Coronary artery (tissue), 2 donors: ENCODE measurements at regions not wholly inside any gene's neighbourhood (a gene's known extent, or its start where the extent isn't known, plus 50 kb on each side); places are given as distances from the start of the nearest gene placed in this dataset.

Experiments used
- DNase-seq: peaks from one replicate; pipeline ENCODE4 v3.0.0-alpha.2; 2017; ENCODE audit warnings: low spot score
- H3K27ac ChIP-seq, 2 donors: fragments of 200-600 bp; sonication (generic); one replicate each; pipeline ENCODE4 v1.5.1; 2016 to 2019
- H3K4me3 ChIP-seq: fragments of 200-600 bp; sonication (generic); 2 replicates; pipeline ENCODE4 v1.5.1; 2016; ENCODE audit warnings: mild to moderate bottlenecking, moderate library complexity
- TF ChIP-seq, protein P1 (sequence below): fragments of 200-600 bp; sonication (generic); IDR thresholded peaks from one replicate; pipeline ENCODE4 v1.5.1; 2019; ENCODE audit warnings: antibody characterized with exemption

DNA sequence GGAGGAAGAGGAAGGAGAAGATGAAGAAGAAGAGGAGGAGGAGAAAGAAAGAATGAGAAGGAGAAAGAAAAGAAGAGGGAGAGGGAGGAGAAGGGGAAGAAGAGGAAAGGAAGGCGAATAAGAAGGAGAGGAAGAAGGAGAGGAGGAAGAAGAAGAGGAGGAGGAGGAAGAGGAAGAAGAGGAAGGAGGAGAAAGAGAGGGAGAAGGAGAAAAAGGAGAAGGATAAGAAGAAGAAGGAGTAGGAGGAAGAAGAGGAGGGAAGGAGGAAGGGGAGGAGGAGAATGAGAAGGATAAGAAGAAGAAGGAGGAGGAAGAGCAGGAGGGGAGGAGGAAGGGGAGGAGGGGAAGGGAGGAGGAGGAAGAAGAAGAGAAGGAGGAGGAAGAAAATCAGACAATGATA, 149.2 kb upstream of the LYZL2 start:
- Histone ChIP-seq H3K27ac (no peak overlapping the region), H3K4me3 (no peak overlapping the region)
- DNase-seq: no peak
- TF ChIP-seq, protein P1, sequence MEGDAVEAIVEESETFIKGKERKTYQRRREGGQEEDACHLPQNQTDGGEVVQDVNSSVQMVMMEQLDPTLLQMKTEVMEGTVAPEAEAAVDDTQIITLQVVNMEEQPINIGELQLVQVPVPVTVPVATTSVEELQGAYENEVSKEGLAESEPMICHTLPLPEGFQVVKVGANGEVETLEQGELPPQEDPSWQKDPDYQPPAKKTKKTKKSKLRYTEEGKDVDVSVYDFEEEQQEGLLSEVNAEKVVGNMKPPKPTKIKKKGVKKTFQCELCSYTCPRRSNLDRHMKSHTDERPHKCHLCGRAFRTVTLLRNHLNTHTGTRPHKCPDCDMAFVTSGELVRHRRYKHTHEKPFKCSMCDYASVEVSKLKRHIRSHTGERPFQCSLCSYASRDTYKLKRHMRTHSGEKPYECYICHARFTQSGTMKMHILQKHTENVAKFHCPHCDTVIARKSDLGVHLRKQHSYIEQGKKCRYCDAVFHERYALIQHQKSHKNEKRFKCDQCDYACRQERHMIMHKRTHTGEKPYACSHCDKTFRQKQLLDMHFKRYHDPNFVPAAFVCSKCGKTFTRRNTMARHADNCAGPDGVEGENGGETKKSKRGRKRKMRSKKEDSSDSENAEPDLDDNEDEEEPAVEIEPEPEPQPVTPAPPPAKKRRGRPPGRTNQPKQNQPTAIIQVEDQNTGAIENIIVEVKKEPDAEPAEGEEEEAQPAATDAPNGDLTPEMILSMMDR: no peak

DNA sequence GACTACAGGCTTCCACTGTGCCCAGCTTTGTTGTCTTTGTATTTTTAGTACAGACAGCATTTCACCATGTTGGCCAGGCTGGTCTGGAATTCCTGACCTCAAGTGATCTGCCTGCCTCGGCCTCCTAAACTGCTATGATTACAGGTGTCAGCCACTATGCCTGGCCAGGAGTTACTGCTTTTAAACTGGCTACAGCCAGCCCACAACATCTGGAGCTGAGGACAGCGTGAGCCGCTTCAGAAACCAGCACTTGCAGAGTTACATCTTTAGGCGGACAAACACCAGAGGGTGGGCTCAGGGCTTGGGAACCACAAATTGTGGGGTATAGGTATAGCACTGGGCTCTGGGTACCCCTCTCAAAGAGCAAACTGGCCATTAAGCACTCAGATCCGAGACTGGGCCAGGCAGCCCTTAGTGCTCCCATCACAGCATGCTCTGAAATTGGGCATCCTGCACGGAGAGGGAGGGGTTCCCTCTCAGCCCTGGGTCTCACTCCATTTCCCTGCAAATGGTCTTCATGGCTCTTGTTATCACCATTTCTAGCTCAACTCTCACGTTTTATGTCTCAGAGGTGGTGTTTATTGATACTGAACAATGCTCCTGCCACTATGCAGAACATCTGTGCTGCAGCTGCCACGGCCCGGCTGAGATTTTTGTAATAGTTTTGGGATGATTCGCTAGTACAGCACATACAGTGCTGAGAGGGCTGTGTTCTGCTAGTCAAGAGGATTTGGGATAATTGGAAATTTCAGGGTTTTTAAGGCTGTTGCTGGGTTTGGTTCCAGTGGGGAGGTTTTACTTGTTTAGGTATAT, 146.4 kb upstream of the LYZL2 start:
- TF ChIP-seq, protein P1: no peak
- no peak overlapping the region for H3K4me3 ChIP-seq
- peak overlapping the region in 1 of 2 donors; percentile 60 for H3K27ac ChIP-seq
- DNase-seq: no peak

DNA sequence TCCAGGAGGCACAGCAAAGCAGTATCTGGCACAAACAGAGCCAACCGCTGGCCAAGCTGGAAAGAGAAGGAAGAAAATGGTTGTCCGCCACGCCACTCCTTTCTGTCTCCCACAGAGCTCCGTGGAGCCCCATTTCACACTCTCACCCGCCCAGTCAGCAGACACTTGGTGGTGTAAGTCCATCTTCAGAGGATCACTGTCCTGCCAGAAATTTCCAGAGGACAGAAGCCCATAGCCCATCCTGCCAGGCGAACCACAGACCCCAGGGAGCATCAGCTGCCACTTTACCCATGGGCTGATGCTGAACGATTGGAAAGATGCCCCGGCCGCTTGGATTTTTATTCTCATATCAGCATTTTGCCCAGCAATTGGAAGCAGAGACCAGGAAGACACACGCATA, 144.7 kb upstream of the LYZL2 start:
- Histone ChIP-seq H3K4me3 (no peak overlapping the region), H3K27ac (no peak overlapping the region)
- TF ChIP-seq, protein P1: no peak
- no peak for DNase-seq

DNA sequence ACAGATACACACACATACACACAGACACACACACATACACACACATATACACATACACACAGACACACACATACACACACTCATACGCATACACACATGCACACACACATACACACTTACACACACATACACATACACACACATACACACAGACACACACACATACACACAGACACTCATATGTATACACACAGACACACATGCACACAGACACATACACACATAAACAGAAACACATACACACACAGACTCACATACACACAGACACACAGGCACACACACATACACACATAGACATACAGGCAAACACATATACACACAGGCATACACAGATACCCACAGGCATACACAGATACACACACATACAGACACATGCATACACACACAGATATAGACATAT, 143.9 kb upstream of the LYZL2 start:
- DNase-seq: no peak
- Histone ChIP-seq H3K4me3 (no peak overlapping the region), H3K27ac (no peak overlapping the region)
- TF ChIP-seq, protein P1: no peak

DNA sequence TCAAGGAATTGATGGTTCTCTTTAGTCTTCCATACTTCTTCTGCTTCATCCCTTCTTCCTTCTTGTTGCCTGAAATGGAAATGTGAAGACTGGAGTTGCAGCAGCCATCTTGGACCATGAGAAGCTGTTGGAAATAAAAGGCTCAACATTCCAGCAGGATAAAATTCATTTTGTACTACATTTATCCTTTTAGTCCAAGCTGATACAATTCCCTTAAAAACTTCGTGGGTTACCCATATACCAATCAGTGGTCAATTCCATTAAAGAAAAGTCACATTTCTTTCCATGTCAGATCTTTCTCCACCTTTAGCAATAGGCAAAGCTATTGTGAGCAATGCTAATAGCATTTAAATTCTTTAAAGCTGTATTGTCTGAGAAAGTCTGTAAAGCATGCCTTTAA, 141.3 kb upstream of the LYZL2 start:
- no peak overlapping the region for H3K4me3 ChIP-seq
- no peak for DNase-seq
- TF ChIP-seq, protein P1: no peak
- H3K27ac ChIP-seq: no peak overlapping the region

DNA sequence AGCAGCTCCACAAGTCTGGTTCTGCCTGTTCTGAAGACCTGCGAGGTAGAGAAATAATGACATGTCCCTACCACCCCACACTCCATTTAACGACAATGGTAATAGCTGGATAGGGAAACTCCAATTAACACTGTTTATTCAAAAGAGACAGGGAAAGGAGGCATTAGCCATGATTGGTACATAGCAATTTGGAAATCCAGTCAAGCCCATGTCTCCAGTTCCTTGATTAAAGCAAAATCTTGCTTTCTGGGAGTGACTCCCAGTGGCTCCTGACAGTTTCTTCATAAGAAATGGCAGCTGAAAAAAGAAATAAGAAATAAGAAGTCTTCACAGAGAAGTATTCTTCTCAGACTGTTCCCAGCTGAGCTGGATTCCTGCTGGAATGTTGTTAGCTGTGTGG, 140.7 kb upstream of the LYZL2 start:
- Histone ChIP-seq H3K27ac (no peak overlapping the region), H3K4me3 (no peak overlapping the region)
- DNase-seq: no peak
- TF ChIP-seq, protein P1: no peak

DNA sequence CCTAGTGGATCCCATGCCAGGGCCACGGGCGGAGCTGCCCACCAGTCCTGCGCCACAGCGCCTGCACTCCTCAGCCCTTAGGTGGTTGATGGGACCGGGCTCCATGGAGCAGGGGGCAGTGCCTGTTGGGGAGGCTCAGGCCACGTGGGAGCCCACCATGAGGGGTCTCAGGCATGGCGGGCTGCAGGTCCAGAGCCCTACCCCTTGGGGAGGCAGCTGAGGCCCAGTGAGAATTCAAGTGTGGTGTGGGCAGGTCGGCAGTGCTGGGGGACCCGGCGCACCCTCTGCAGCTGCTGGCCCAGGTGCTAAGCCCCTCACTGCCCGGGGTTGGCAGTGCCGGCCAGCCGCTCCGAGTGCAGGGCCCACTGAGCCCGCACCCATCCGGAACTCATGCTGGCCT, 139.8 kb upstream of the LYZL2 start:
- DNase-seq: no peak
- H3K4me3 ChIP-seq: no peak overlapping the region
- H3K27ac ChIP-seq: no peak overlapping the region
- TF ChIP-seq, protein P1: no peak
